ENCODE measurements at regions not wholly inside any gene's neighbourhood (a gene's known extent, or its start where the extent isn't known, plus 50 kb on each side); places are given as distances from the start of the nearest gene placed in this dataset.

GRCh38 chr4:22573198-22573597 lies 57.3 kb upstream of the ADGRA3 start:
- Histone ChIP-seq H3K9ac (ENCODE audit: low read length) (no peak overlapping the region), H3K4me3 (ENCODE audit: low read length) (no peak overlapping the region), H3K9me3 (replicated peaks; ENCODE audit: insufficient read depth, low read length) (no peaks in the 10 kb centered on the region), H2AFZ (ENCODE audit: low read length) (no peak overlapping the region), H4K20me1 (ENCODE audit: insufficient read depth, low read length) (no peaks in the 10 kb centered on the region), H3K36me3 (replicated peaks; ENCODE audit: insufficient read depth, low read length) (no peaks in the 10 kb centered on the region), H3K79me2 (ENCODE audit: low read length) (no peaks in the 10 kb centered on the region), H3K4me2 (ENCODE audit: low read depth, low read length) (no peak overlapping the region), H3F3A (ENCODE audit: insufficient read depth, low read length) (no peaks in the 10 kb centered on the region), H3K27ac (ENCODE audit: low read length) (no peak overlapping the region), H3K9me2 (replicated peaks; ENCODE audit: insufficient read depth, low read length) (no peaks in the 10 kb centered on the region), H3K27me3 (replicated peaks; ENCODE audit: insufficient read depth, low read length) (no peaks in the 10 kb centered on the region), H3K4me1 (ENCODE audit: low read length) (no peaks in the 10 kb centered on the region; the same call in 1 of the 2 replicates)
- TF ChIP-seq, protein P1, sequence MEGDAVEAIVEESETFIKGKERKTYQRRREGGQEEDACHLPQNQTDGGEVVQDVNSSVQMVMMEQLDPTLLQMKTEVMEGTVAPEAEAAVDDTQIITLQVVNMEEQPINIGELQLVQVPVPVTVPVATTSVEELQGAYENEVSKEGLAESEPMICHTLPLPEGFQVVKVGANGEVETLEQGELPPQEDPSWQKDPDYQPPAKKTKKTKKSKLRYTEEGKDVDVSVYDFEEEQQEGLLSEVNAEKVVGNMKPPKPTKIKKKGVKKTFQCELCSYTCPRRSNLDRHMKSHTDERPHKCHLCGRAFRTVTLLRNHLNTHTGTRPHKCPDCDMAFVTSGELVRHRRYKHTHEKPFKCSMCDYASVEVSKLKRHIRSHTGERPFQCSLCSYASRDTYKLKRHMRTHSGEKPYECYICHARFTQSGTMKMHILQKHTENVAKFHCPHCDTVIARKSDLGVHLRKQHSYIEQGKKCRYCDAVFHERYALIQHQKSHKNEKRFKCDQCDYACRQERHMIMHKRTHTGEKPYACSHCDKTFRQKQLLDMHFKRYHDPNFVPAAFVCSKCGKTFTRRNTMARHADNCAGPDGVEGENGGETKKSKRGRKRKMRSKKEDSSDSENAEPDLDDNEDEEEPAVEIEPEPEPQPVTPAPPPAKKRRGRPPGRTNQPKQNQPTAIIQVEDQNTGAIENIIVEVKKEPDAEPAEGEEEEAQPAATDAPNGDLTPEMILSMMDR (IDR thresholded peaks at IDR 0.05; ENCODE audit: low read length): no peak
- TF ChIP-seq EZH2 (optimal IDR thresholded peaks at IDR 0.05; ENCODE audit: low read depth, low read length) (no peak), EZH2phosphoT487 (IDR thresholded peaks at IDR 0.05; ENCODE audit: low read length) (no peak)
- DNase-seq: no peak

GRCh38 chr4:22573641-22574040 lies 57.8 kb upstream of the ADGRA3 start:
- Histone ChIP-seq H3K4me3 (ENCODE audit: low read length) (no peak overlapping the region), H3K4me1 (ENCODE audit: low read length) (no peaks in the 10 kb centered on the region; the same call in 1 of the 2 replicates), H3K9ac (ENCODE audit: low read length) (no peak overlapping the region), H2AFZ (ENCODE audit: low read length) (no peak overlapping the region), H4K20me1 (ENCODE audit: insufficient read depth, low read length) (no peaks in the 10 kb centered on the region), H3K27ac (ENCODE audit: low read length) (no peak overlapping the region), H3K4me2 (ENCODE audit: low read depth, low read length) (no peak overlapping the region), H3K9me3 (replicated peaks; ENCODE audit: insufficient read depth, low read length) (no peaks in the 10 kb centered on the region), H3K9me2 (replicated peaks; ENCODE audit: insufficient read depth, low read length) (no peaks in the 10 kb centered on the region), H3K79me2 (ENCODE audit: low read length) (no peaks in the 10 kb centered on the region), H3K27me3 (replicated peaks; ENCODE audit: insufficient read depth, low read length) (no peaks in the 10 kb centered on the region), H3F3A (ENCODE audit: insufficient read depth, low read length) (no peaks in the 10 kb centered on the region), H3K36me3 (replicated peaks; ENCODE audit: insufficient read depth, low read length) (no peaks in the 10 kb centered on the region)
- TF ChIP-seq EZH2phosphoT487 (IDR thresholded peaks at IDR 0.05; ENCODE audit: low read length) (no peak), EZH2 (optimal IDR thresholded peaks at IDR 0.05; ENCODE audit: low read depth, low read length) (no peak)
- TF ChIP-seq, protein P1 (IDR thresholded peaks at IDR 0.05; ENCODE audit: low read length): no peak
- DNase-seq: no peak

DNA sequence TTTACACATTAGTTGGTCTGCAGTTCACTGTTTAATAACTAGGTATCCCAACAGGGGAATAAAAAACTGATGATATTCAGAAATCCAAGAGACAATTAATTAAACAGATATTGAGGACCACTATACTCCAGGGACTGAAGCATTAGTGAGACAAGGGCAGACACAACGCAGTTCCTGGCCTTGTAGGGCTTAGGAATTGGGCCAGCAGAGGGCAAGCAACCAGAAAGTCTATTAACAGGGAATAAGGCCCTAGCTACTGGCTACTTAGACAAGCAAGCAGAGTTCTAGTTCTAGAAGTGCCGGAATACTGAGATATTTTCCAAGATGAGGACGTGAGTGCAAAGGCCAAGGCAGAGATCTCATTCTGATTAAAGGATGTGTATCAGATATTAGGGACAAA lies 58.6 kb upstream of the ADGRA3 start:
- no peak overlapping the region for H3K4me2 ChIP-seq (ENCODE audit: low read depth, low read length)
- no peak for DNase-seq
- no peaks in the 10 kb centered on the region for H3K36me3 ChIP-seq (replicated peaks; ENCODE audit: insufficient read depth, low read length)
- H3K27me3 ChIP-seq (replicated peaks; ENCODE audit: insufficient read depth, low read length): no peaks in the 10 kb centered on the region
- no peaks in the 10 kb centered on the region for H3K9me2 ChIP-seq (replicated peaks; ENCODE audit: insufficient read depth, low read length)
- H3F3A ChIP-seq (ENCODE audit: insufficient read depth, low read length): no peaks in the 10 kb centered on the region
- no peaks in the 10 kb centered on the region for H3K79me2 ChIP-seq (ENCODE audit: low read length)
- TF ChIP-seq, protein P1 (IDR thresholded peaks at IDR 0.05; ENCODE audit: low read length): no peak
- TF ChIP-seq EZH2 (optimal IDR thresholded peaks at IDR 0.05; ENCODE audit: low read depth, low read length) (no peak), EZH2phosphoT487 (IDR thresholded peaks at IDR 0.05; ENCODE audit: low read length) (no peak)
- H3K27ac ChIP-seq (ENCODE audit: low read length): no peak overlapping the region
- H3K4me3 ChIP-seq (ENCODE audit: low read length): no peak overlapping the region
- no peaks in the 10 kb centered on the region; the same call in 1 of the 2 replicates for H3K4me1 ChIP-seq (ENCODE audit: low read length)
- no peaks in the 10 kb centered on the region for H3K9me3 ChIP-seq (replicated peaks; ENCODE audit: insufficient read depth, low read length)
- no peak overlapping the region for H2AFZ ChIP-seq (ENCODE audit: low read length)
- no peak overlapping the region for H3K9ac ChIP-seq (ENCODE audit: low read length)
- no peaks in the 10 kb centered on the region for H4K20me1 ChIP-seq (ENCODE audit: insufficient read depth, low read length)
